NCI-H748 (cell line): ENCODE measurements at regions not wholly inside any gene's neighbourhood (a gene's known extent, or its start where the extent isn't known, plus 50 kb on each side); places are given as distances from the start of the nearest gene placed in this dataset.
"Not testable (repeated sequence)": the region's sequence is repeated elsewhere in the genome, so short reads cannot be mapped to it uniquely, and the experiment has no call there.

Source experiments
- DNase-seq: peaks from one replicate; lab custom pipeline; 2025; ENCODE audit not compliant: unreplicated experiment; lab: John Stamatoyannopoulos, UW

DNA sequence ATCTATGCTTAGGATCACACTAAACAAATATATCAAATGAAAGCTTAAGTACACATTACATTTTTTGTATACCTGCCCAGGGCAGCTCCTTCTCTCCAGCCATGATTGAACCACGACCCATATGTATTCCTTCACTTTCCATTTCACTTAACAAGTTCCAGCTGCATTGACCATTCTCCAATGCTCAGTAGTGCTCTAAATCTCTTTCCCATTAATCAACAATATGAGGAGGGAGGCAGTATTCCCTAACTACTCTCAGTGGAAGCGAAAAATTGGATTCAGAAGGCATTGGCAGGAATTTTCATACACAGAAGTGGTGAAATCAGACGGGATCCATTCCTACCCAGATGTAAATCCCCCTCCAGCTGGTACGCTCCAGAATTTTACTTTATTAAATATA lies 372.0 kb upstream of the LUZP2 start:
- DNase-seq, result no peak

DNA sequence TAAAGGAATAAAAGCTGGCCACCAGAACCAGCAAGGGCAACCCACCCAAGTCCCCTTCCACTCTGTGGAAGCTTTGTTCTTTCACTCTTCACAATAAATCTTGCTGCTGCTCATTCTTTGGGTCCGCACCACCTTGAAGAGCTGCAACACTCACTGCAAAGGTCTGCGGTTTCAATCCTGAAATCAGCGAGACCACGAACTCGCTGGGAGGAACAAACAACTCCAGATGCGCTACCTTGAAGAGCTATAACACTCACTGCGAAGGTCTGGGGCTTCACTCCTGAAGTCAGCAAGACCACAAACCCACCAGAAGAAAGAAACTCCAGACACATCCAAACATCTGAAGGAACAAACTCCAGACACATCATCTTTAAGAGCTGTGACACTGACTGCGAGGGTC lies 365.2 kb upstream of the LUZP2 start:
- no peak for DNase-seq

GRCh38 chr11:24132471-24132870 lies 364.4 kb upstream of the LUZP2 start:
- DNase-seq, result no peak

DNA sequence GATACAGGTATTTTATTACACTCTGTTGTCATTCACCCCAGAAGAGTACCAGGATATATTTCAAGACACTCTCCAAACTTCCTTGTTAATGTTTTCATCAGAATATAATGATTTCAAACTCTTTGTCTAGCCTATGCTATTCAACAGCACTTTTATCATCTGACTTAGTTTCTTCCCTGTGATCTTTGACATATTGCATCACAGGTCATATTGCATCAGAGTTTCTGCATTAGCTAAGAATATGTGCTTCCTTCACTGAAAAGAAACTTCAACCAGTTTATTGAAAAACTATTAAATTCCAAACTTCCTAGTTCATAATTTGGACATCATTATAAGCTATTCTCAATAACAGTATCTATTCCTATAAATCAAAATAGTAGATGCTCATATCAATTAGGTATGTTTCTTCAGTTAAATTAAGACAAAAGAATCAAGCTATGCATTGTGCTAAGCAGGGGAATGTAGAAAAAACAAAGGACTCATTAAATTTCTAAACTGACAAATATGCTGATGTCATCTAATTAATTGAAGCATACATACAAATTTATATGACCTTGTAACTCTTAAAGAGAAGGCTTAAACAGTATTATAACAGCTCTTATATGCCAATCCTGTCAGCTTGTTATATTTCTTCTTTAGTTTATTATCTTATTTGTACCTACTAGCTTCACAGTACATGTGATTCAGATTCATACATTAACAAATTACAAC lies 361.8 kb upstream of the LUZP2 start:
- no peak for DNase-seq

GRCh38 chr11:24142062-24142461 lies 354.8 kb upstream of the LUZP2 start:
- no peak for DNase-seq

DNA sequence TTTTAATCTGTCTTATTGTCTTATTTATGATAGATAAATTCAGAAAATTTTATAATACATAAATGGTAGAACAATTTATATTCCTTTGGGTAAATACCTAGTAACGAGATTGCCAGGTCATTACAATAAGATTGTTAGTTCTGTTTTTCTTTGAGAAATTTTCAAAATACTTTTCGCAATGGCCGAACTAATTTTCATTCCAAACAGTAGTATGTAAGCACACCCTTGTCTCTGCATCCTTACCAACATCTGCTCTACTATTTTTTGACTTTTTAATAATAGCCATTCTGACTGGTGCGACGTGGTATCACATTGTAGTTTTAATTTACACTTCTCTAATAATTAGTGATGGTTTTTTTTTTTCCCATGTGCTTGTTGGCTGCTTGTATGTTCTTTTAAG lies 351.4 kb upstream of the LUZP2 start:
- no peak for DNase-seq

GRCh38 chr11:24153337-24153736 lies 343.5 kb upstream of the LUZP2 start:
- no peak for DNase-seq

DNA sequence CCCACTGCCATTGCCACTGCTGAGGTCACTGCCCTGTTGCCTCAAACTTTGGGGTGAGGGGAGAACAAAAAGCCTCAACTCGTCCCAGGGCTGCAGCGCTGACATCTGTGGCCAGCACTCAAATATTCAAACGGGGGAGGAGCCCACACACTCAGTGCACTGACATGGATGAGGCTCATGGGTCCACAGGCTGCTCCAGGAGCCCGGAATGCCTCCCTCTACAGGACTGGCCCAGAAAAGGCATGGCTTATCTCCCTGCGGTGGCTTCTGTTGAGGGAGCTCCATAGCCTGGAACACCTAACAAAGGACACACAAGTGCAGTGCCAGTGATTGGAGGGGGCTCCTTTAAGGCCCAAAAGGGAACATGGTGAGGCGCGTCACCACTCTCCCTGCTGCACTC lies 341.1 kb upstream of the LUZP2 start:
- DNase-seq, result no peak

- DNase-seq, result no peak
Observed at GRCh38 chr11:24157316-24157715, 339.5 kb upstream of the LUZP2 start.

DNA sequence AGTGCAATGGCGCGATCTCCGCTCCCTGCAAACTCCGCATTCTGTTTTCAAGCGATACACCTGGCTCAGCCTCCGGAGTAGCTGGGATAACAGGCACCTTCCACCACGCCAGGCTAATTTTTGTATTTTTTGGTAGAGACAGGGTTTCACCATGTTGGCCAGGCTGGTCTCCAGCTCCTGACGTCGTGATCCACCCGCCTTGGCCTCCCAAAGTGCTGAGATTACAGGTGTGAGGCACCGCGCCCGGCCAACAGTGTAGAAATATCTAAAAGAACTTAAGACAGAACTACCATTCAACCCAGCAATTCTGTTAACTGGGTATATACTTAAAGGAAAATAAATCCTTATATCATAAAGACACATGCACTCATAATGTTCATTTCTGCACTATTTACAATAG lies 335.3 kb upstream of the LUZP2 start:
- DNase-seq, result no peak

DNA sequence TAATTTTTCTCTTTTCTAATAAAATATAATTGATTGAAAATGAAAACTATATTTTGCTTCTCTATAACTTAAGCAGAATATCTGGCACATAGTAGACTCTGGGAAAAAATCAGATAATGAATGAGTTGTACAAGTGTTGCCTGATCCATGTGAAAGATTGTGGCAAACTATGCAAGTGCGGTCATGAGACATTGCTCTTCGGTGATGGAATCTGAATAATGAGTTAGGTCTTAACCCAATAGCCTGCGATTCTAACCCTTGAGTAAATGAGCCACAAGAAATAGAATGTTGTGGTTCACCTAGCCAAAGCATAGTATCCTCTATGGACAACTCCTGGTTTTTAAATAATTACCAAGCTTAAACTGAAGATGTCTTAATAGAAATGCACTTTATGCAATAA lies 333.7 kb upstream of the LUZP2 start:
- no peak for DNase-seq

DNA sequence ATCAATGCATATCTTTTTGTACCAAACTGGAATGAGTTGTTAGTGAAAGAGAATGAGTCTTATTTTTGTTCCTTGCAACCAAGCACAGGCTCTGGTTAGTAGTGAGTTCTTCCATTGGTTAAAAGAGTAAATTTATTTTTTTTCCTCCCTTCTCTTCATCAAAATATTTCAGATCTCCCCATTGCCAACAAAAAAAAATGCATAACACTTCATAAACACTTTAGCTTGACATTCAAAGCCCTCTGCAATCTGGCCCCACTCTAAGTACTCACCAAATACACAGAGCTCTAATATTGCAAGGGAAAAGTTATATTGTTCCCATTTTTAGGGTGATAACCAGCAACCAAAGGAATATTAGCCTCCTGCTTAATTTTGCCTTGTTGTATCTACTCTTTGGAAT lies 333.0 kb upstream of the LUZP2 start:
- DNase-seq, result no peak

GRCh38 chr11:24171869-24172268 lies 325.0 kb upstream of the LUZP2 start:
- DNase-seq, result no peak

DNA sequence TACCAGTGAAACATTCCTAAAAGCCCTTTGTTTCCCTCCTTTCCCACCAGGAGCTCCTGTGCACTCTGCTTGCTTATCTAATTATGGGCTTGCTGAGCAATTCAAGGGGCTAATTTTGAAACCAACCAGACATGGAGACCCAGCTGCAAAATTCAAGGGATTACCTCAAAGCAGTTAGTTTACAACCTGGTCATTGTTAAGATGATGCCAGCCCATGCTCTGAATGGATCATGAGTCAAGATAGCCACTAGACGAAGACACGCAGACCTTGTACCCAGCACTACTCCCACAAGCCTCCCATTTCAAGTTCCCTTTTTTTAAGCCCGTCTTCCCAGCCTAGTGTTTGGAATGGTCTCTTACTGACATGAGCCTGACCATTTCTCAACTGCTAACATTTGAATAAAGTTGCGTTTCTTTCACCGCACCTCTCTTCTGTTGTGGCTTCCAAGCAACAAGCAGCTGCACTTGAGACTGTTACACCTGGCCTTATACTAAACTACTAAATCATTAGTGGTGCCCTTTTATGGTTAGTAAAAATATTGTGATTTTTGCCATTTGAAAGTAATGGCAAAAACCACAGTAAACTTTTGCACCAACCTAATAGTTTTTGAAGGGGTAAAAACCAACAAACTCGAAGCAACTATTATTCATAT lies 315.3 kb upstream of the LUZP2 start:
- no peak for DNase-seq

DNA sequence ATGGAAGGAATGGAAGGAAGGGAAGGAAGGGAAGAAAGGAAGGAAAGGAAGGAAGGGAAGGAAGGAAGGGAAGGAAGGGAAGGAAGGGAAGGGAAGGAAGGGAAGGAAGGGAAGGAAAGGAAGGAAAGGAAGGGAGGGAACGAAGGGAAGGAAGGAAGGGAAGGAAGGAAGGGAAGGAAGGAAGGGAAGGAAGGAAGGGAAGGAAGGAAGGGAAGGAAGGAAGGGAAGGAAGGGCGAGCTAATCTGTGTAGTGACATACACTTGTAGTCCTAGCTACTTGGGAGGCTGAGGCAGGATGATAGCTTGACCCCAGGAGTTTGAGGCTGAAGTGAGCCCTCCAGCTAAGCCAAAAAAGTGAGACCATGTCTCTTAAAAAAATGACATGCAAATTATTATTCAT lies 311.3 kb upstream of the LUZP2 start:
- DNase-seq, result not testable (repeated sequence)

GRCh38 chr11:24196733-24197132 lies 300.1 kb upstream of the LUZP2 start:
- DNase-seq, result no peak

DNA sequence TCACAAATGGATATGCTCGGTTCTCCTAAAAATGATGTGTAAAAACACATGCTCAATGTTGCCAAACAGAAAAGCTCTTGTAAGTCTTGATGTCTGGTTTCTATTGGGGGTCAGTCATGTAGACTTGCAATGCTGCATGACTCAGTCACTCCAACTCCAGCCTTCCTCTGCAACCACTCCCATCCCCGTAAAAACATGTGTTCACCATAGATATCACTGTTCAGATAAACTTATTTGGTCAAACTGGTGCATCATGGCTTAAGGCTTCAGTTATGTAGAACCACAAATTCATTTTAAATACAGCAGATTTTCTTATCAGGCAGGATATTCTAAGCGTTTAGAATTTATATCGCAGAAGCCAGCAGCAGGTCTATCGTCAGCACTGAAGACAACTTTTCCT lies 298.4 kb upstream of the LUZP2 start:
- DNase-seq, result no peak

DNA sequence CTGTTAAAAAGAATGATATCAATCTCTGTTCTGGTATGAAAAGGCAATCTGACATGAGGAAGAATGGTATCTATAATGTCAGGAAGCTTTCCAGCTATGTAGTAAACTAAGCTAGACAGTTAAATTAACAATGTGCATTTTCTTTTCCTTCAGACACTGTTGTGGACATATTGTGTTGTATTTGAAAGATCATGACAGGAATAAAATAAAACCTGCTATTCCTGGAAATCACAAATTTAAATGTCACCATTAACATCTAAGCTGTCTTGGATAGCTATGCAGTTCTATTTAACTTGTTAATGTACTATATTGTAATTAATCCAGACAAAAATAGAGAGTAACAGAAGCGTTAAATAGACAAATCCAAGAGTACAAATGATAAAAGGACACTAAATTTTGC lies 297.4 kb upstream of the LUZP2 start:
- DNase-seq, result no peak

DNA sequence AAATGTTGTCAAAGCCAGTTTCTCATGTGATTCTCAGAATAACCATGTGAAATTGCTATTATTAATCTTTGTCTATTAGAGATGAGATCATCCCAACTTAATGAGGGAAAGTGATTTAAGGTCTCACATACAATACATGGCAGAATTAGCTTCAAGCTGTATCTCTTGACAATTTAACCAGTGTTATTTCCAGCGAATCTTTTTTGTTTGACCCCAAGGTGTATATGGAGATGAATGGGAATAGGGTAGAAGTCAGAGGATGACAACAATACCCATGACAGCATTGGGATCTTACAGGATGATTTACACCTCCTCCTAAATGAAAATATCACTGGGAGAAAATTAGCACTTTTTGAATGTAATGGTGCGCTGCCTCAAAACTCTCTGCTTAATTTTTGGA lies 290.8 kb upstream of the LUZP2 start:
- DNase-seq, result no peak

DNA sequence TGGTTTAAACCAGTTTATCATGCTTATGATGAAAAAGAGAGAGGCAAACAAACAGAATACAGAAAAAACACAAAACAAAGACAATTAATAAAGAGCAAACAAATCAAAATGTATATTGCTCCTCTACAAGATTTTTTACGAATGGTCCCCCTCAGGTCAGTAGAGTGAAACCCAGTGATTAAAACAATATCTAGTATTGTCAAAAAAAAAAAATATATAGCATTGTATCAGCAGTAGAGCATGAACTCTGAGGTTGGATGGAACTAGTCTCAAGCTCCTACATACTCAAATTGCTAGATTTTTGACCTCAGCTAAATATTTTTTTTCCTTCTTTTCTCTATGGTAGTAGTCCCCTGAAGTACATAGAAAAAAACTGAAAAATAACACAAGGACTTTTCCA lies 290.3 kb upstream of the LUZP2 start:
- no peak for DNase-seq

DNA sequence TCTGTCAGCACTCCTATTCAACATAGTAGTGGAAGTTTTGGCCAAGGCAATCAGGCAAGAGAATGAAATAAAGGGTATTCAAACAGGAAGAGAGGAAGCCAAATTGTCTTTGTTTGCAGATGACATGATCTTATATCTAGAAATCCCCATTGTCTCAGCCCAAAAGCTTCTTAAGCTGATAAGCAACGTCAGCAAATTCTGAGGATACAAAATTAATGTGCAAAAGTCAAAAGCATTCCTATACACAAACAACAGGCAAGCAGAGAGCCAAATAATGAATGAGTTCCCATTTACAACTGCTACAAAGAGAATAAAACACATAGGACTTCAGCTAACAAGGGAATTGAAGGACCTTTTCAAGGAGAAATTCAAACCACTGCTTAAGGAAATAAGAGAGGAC lies 280.4 kb upstream of the LUZP2 start:
- no peak for DNase-seq

GRCh38 chr11:24217319-24217718 lies 279.5 kb upstream of the LUZP2 start:
- not testable (repeated sequence) for DNase-seq

- DNase-seq, result no peak
Observed at GRCh38 chr11:24225501-24225900, 271.4 kb upstream of the LUZP2 start.
